SW480 (cell line): ENCODE measurements at regions not wholly inside any gene's neighbourhood (a gene's known extent, or its start where the extent isn't known, plus 50 kb on each side); places are given as distances from the start of the nearest gene placed in this dataset.

Experiments
- DNase-seq: peaks from one replicate; pipeline ENCODE4 v3.0.0-alpha.2; 2016; ENCODE audit warnings: low spot score

GRCh38 chr7:80347173-80347572 is 164.7 kb downstream of the GNAT3 start:
- DNase-seq = no peak

- DNase-seq = no peak
Measured at GRCh38 chr7:80346704-80347103, 165.2 kb downstream of the GNAT3 start.

- no peak for DNase-seq
Measured at GRCh38 chr7:80335511-80336231, 176.2 kb downstream of the GNAT3 start.

- no peak for DNase-seq
Measured at GRCh38 chr7:80334908-80335307, 177.0 kb downstream of the GNAT3 start.

GRCh38 chr7:80334196-80334595 is 177.7 kb downstream of the GNAT3 start:
- no peak for DNase-seq

GRCh38 chr7:80333040-80333439 is 178.8 kb downstream of the GNAT3 start:
- DNase-seq = no peak

- DNase-seq = no peak
Measured at GRCh38 chr7:80330434-80330833, 181.4 kb downstream of the GNAT3 start.

GRCh38 chr7:80324032-80324431 is 187.8 kb downstream of the GNAT3 start:
- DNase-seq = peak; percentile 47

GRCh38 chr7:80319461-80319860 is 184.8 kb downstream of the GNAI1 start:
- no peak for DNase-seq

- DNase-seq = no peak
Measured at GRCh38 chr7:80318081-80318480, 183.4 kb downstream of the GNAI1 start.

- DNase-seq = no peak
Measured at GRCh38 chr7:80316811-80317210, 182.2 kb downstream of the GNAI1 start.

GRCh38 chr7:80313716-80314115 is 179.1 kb downstream of the GNAI1 start:
- DNase-seq = no peak

GRCh38 chr7:80313067-80313626 is 178.5 kb downstream of the GNAI1 start:
- DNase-seq = no peak

GRCh38 chr7:80312139-80312661 is 177.6 kb downstream of the GNAI1 start:
- no peak for DNase-seq

GRCh38 chr7:80311313-80311712 is 176.7 kb downstream of the GNAI1 start:
- no peak for DNase-seq

GRCh38 chr7:80309971-80310549 is 175.4 kb downstream of the GNAI1 start:
- DNase-seq = no peak

- DNase-seq = no peak
Measured at GRCh38 chr7:80309377-80309776, 174.7 kb downstream of the GNAI1 start.

- peak; percentile 21 for DNase-seq
Measured at GRCh38 chr7:80307227-80307856, 172.7 kb downstream of the GNAI1 start.

GRCh38 chr7:80303315-80303714 is 168.7 kb downstream of the GNAI1 start:
- DNase-seq = no peak

- DNase-seq = no peak
Measured at GRCh38 chr7:80302636-80303035, 168.0 kb downstream of the GNAI1 start.

GRCh38 chr7:80302078-80302477 is 167.4 kb downstream of the GNAI1 start:
- no peak for DNase-seq

- DNase-seq = no peak
Measured at GRCh38 chr7:80298201-80298600, 163.6 kb downstream of the GNAI1 start.

- no peak for DNase-seq
Measured at GRCh38 chr7:80294346-80294745, 159.7 kb downstream of the GNAI1 start.
